Testis (tissue), 2 donors: ENCODE measurements at regions not wholly inside any gene's neighbourhood (a gene's known extent, or its start where the extent isn't known, plus 50 kb on each side); places are given as distances from the start of the nearest gene placed in this dataset.

Experiments used
- CTCF ChIP-seq, 3 experiments: fragments of 450-650 bp in 2 of 3; fragments of 200-600 bp in 1 of 3; sonication (generic) in 1 of 3; IDR thresholded peaks; one replicate each; pipeline ENCODE4 v1.5.1; 2016 to 2019; ENCODE audit warnings: antibody characterized with exemption in 3 of 3, mild to moderate bottlenecking in 2 of 3, moderate library complexity in 1 of 3
- POLR2A ChIP-seq: fragments of 450-650 bp; IDR thresholded peaks from one replicate; pipeline ENCODE4 v1.6.1; 2017; ENCODE audit warnings: antibody characterized with exemption, mild to moderate bottlenecking, moderate library complexity

- TF ChIP-seq CTCF (IDR thresholded peaks at IDR 0.05) (no peak), POLR2A (no peak)
Measured at GRCh38 chr3:150067561-150067960, 96.9 kb upstream of the PFN2 start.
